H1 (cell line): ENCODE measurements at regions not wholly inside any gene's neighbourhood (a gene's known extent, or its start where the extent isn't known, plus 50 kb on each side); places are given as distances from the start of the nearest gene placed in this dataset.

Experiments
- CTCF ChIA-PET: fragments of 300-600 bp; sonication (Branson Sonifier 250); formaldehyde crosslinking; loops from one replicate; lab custom pipeline; 2021; ENCODE audit not compliant: partially characterized antibody; lab: Charles Lee
- POLR2A ChIA-PET: fragments of 300-600 bp; sonication (Branson Sonifier 250); formaldehyde crosslinking; loops from one replicate; lab custom pipeline; 2021; ENCODE audit warnings: inconsistent platforms; ENCODE audit not compliant: partially characterized antibody; lab: Charles Lee
- DNase-seq, 2 experiments: peaks; one replicate each; pipeline versions ENCODE4 v3.0.0 to v3.0.0-alpha.2; 2010 to 2022; ENCODE audit warnings: low spot score in 2 of 2, low read depth in 1 of 2, mixed read lengths in 1 of 2
- FAIRE-seq: peaks from 2 replicates; lab custom pipeline; 2011; peaks lifted over from hg19 to GRCh38; lab: Jason Lieb, UNC
- H2AFZ ChIP-seq: 2 replicates; pipeline ENCODE4 v1.8.1; 2012; ENCODE audit warnings: low read length, inconsistent platforms
- H2AK5ac ChIP-seq: 2 replicates; pipeline ENCODE4 v1.6.1; 2013; ENCODE audit warnings: low read depth, low read length
- H2BK120ac ChIP-seq: replicated peaks from 2 replicates; pipeline ENCODE3; 2013; ENCODE audit warnings: low read depth, low read length, inconsistent platforms
- H2BK12ac ChIP-seq: 2 replicates; pipeline ENCODE4 v1.6.1; 2013; ENCODE audit warnings: low read depth, low read length
- H2BK15ac ChIP-seq: 2 replicates; pipeline ENCODE4 v1.6.1; 2013; ENCODE audit warnings: low read length
- H2BK20ac ChIP-seq: 2 replicates; pipeline ENCODE4 v1.6.1; 2013; ENCODE audit warnings: low read length
- H2BK5ac ChIP-seq: 2 replicates; pipeline ENCODE4 v1.6.1; 2013; ENCODE audit warnings: low read depth, low read length
- H3K14ac ChIP-seq: 2 replicates; pipeline ENCODE4 v1.6.1; 2013; ENCODE audit warnings: inconsistent platforms; ENCODE audit not compliant: insufficient read length
- H3K18ac ChIP-seq: 2 replicates; pipeline ENCODE4 v1.6.1; 2013; ENCODE audit warnings: low read length; ENCODE audit errors: extremely low read depth
- H3K23ac ChIP-seq: 2 replicates; pipeline ENCODE4 v1.6.1; 2013; ENCODE audit warnings: inconsistent platforms; ENCODE audit not compliant: insufficient read length
- H3K23me2 ChIP-seq: 2 replicates; pipeline ENCODE4 v1.6.1; 2013; ENCODE audit warnings: low read depth, low read length
- H3K27ac ChIP-seq: 2 replicates; pipeline ENCODE4 v1.6.1; 2011; ENCODE audit warnings: low read depth, low read length, inconsistent platforms
- H3K27me3 ChIP-seq, 4 experiments: replicated peaks in 1 of 4; 1 replicate in 1 of 4; 2 replicates in 3 of 4; pipeline versions ENCODE4 v1.6.1 to v1.8.1; 2011 to 2013; ENCODE audit warnings: low read length in 3 of 4, mild to moderate bottlenecking in 3 of 4, inconsistent platforms in 2 of 4, mixed read lengths in 2 of 4, moderate library complexity in 1 of 4; ENCODE audit not compliant: control insufficient read depth in 3 of 4, insufficient read depth in 3 of 4; ENCODE audit errors: extremely low read depth in 1 of 4
- H3K36me3 ChIP-seq, 4 experiments: 2 replicates each; pipeline versions ENCODE4 v1.6.1 to v1.8.1; 2011 to 2013; ENCODE audit warnings: mild to moderate bottlenecking in 4 of 4, low read length in 3 of 4, moderate library complexity in 2 of 4, control low read depth in 1 of 4, inconsistent platforms in 1 of 4; ENCODE audit not compliant: insufficient read depth in 4 of 4, control insufficient read depth in 2 of 4
- H3K4ac ChIP-seq: replicated peaks from 2 replicates; pipeline ENCODE3; 2013; ENCODE audit warnings: low read length, low read depth, mixed read lengths, inconsistent platforms; ENCODE audit not compliant: insufficient read length
- H3K4me1 ChIP-seq, 4 experiments: replicated peaks in 1 of 4; 1 replicate in 1 of 4; 2 replicates in 3 of 4; pipeline versions ENCODE4 v1.6.1 to v1.8.1; 2011 to 2013; ENCODE audit warnings: low read length in 3 of 4, inconsistent platforms in 2 of 4, mixed read lengths in 1 of 4; ENCODE audit not compliant: insufficient read depth in 4 of 4, control insufficient read depth in 3 of 4
- H3K4me2 ChIP-seq, 2 experiments: 2 replicates each; pipeline versions ENCODE4 v1.6.1 to v1.8.1; 2011 to 2013; ENCODE audit warnings: low read depth in 2 of 2, low read length in 2 of 2, control low read depth in 1 of 2, inconsistent platforms in 1 of 2, mild to moderate bottlenecking in 1 of 2; ENCODE audit not compliant: insufficient read depth in 1 of 2
- H3K4me3 ChIP-seq, 4 experiments: fragments of 200-600, 300-600 bp in 1 of 4; sonication (generic), shearing (Covaris generic), sonication (Bioruptor Twin) in 1 of 4; 2 replicates each; pipeline versions ENCODE4 v1.5.1 to v1.8.1; 2011 to 2016; ENCODE audit warnings: low read length in 4 of 4, low read depth in 3 of 4, control low read depth in 2 of 4, inconsistent platforms in 2 of 4, mild to moderate bottlenecking in 2 of 4, mixed read lengths in 1 of 4, moderate library complexity in 1 of 4; ENCODE audit not compliant: insufficient read depth in 2 of 4; ENCODE audit errors: extremely low read depth in 1 of 4
- H3K56ac ChIP-seq: replicated peaks from 2 replicates; pipeline ENCODE3; 2013; ENCODE audit warnings: low read depth, mild to moderate bottlenecking, mixed read lengths, low read length, inconsistent platforms; ENCODE audit not compliant: insufficient read length
- H3K79me1 ChIP-seq: 2 replicates; pipeline ENCODE4 v1.6.1; 2013; ENCODE audit warnings: low read depth, low read length, control low read depth
- H3K79me2 ChIP-seq, 2 experiments: 2 replicates each; pipeline versions ENCODE4 v1.6.1 to v1.8.1; 2012 to 2013; ENCODE audit warnings: low read length in 2 of 2, mild to moderate bottlenecking in 2 of 2, inconsistent platforms in 1 of 2; ENCODE audit not compliant: insufficient read depth in 2 of 2, control insufficient read depth in 1 of 2
- H3K9ac ChIP-seq, 4 experiments: replicated peaks in 1 of 4; 1 replicate in 1 of 4; 2 replicates in 3 of 4; pipeline versions ENCODE4 v1.6.1 to v1.8.1; 2011 to 2013; ENCODE audit warnings: low read depth in 3 of 4, low read length in 3 of 4, control low read depth in 2 of 4, mild to moderate bottlenecking in 2 of 4, moderate library complexity in 2 of 4, inconsistent platforms in 1 of 4; ENCODE audit errors: extremely low read depth in 1 of 4
- H3K9me3 ChIP-seq, 2 experiments: 2 replicates each; pipeline versions ENCODE4 v1.6.1 to v1.8.1; 2012 to 2013; ENCODE audit warnings: mild to moderate bottlenecking in 2 of 2, moderate library complexity in 2 of 2, control low read depth in 1 of 2, inconsistent platforms in 1 of 2, low read depth in 1 of 2, low read length in 1 of 2, mixed read lengths in 1 of 2; ENCODE audit not compliant: insufficient read depth in 2 of 2
- H4K20me1 ChIP-seq, 2 experiments: replicated peaks in 1 of 2; 2 replicates each; pipeline versions ENCODE3 to v1.8.1; 2011 to 2013; ENCODE audit warnings: inconsistent platforms in 2 of 2, low read length in 2 of 2, mild to moderate bottlenecking in 1 of 2; ENCODE audit not compliant: insufficient read depth in 2 of 2, control insufficient read depth in 1 of 2
- H4K5ac ChIP-seq: 2 replicates; pipeline ENCODE4 v1.6.1; 2013; ENCODE audit warnings: low read length, low read depth, mixed read lengths, inconsistent platforms; ENCODE audit not compliant: insufficient read length
- H4K8ac ChIP-seq: 2 replicates; pipeline ENCODE4 v1.8.0; 2013; ENCODE audit warnings: mild to moderate bottlenecking, moderate library complexity, low read length, inconsistent platforms; ENCODE audit not compliant: insufficient read depth; ENCODE audit errors: extremely low read depth
- H4K91ac ChIP-seq: replicated peaks from 2 replicates; pipeline ENCODE3; 2013; ENCODE audit warnings: low read length, mixed read lengths, inconsistent platforms; ENCODE audit not compliant: insufficient read length
- CBX8 ChIP-seq: fragments of 300-800, 300-1000 bp; sonication (generic); IDR thresholded peaks from 2 replicates; pipeline ENCODE4 v1.7.1; 2016; ENCODE audit warnings: low read depth, low read length, borderline replicate concordance
- GABPA ChIP-seq: IDR thresholded peaks from 2 replicates; pipeline ENCODE4 v1.6.1; 2011; ENCODE audit warnings: mild to moderate bottlenecking, low read length, moderate library complexity, borderline replicate concordance; ENCODE audit not compliant: insufficient read depth
- WGBS, 2 experiments: shearing (Covaris generic) in 1 of 2; methylation state at CpG; one replicate each; pipeline versions ENCODE4 v1.1.6 to v1.1.7; 2013 to 2015; ENCODE audit warnings: low lambda C conversion rate in 2 of 2, mixed read lengths in 2 of 2, inconsistent platforms in 1 of 2, low coverage in 1 of 2, missing lambda C conversion rate in 1 of 2; ENCODE audit not compliant: insufficient replicate concordance in 2 of 2, insufficient coverage in 1 of 2, insufficient read length in 1 of 2; ENCODE audit errors: extremely low coverage in 1 of 2, missing lambda C conversion rate in 1 of 2; 5-methylcytosine and 5-hydroxymethylcytosine counted together

DNA sequence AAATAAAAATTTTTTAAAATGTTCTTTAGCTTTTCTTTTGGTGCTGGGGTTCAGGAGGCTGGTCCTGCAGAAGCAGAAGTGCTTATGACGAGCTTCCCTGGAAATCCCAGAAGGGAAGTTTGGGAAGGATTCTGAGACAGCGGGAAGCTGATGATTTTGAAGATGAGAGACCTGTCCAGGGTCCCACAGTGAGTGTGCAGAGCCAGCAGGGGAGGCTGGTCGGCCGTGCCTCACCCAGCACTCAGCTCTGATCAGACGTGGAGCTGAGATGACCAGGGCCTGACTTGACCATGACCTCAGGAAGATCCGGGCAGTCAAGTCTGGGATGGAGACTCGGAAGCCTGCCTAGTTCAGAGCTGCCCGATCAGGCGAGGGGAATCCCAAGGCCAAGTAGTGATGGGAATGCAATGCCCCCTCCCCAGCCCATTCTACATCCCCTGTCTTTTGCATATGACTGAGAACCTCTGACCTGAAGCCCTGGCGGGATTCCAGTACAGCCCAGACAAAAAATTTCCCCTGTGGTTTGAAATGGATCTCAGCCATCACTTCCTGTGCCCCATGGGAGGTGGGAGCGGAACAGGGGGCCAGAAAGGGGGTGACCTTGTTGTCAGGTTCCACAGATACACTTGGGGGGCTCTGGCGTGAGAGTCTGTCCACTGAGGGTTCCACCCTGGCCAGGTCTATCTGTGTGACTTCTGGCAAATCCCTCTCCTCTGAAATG, 96.8 kb upstream of the RUNX3 start:
- H2AK5ac ChIP-seq = no peak overlapping the region
- WGBS, 2 experiments = 61% methylated on average over 12 of the region's 12 CpGs; no CpG with 5 or more reads in 1 of the 2 experiments
- H3K56ac ChIP-seq = no peak overlapping the region
- H4K20me1 ChIP-seq = no peaks in the 10 kb centered on the region
- no peak overlapping the region for H2BK15ac ChIP-seq
- no peaks in the 10 kb centered on the region for H3K79me2 ChIP-seq
- 0 out of 2 replicates have a peak overlapping the region, but pooled peaks have one; percentile 9 for H2BK20ac ChIP-seq
- no peak for FAIRE-seq
- no peaks in the 10 kb centered on the region for H3K79me1 ChIP-seq
- H3K27me3 ChIP-seq = no peaks in the 10 kb centered on the region; a peak in 1 of 7 replicates
- H2BK12ac ChIP-seq = no peak overlapping the region
- no peak overlapping the region for H2BK5ac ChIP-seq
- H3K9me3 ChIP-seq = no peaks in the 10 kb centered on the region; a peak in 1 of 4 replicates
- ChIA-PET CTCF (interaction anchor here (0.7 to 4.1 kb wide), 11 partner anchors 10 to 93 kb away, joined by 3 to 43 read pairs (median 4); no protein-coding TSS in a partner anchor), POLR2A (no interaction called here)
- H3K23me2 ChIP-seq = peaks cover 1% of the 10 kb centered on the region; the same call in 1 of the 2 replicates
- H4K5ac ChIP-seq = no peak overlapping the region
- H4K91ac ChIP-seq = no peak overlapping the region
- no peak overlapping the region for H3K9ac ChIP-seq
- H4K8ac ChIP-seq = no peak overlapping the region
- H3K18ac ChIP-seq = 0 out of 2 replicates have a peak overlapping the region, but pooled peaks have one; percentile 48
- H3K4me2 ChIP-seq = peak overlapping the region in 1 of 2 experiments; percentile 41; a peak in 2 of 4 replicates
- H3K4ac ChIP-seq = no peak overlapping the region
- no peak for DNase-seq
- no peak overlapping the region for H2BK120ac ChIP-seq
- H3K23ac ChIP-seq = no peak overlapping the region
- H3K14ac ChIP-seq = no peak overlapping the region
- TF ChIP-seq GABPA (0 out of 2 replicates have a peak, but pooled peaks have one; percentile 26), CBX8 (no peak)
- no peaks in the 10 kb centered on the region for H3K36me3 ChIP-seq
- H3K27ac ChIP-seq = no peak overlapping the region
- no peak overlapping the region for H3K4me3 ChIP-seq
- no peak overlapping the region for H2AFZ ChIP-seq
- peaks cover 0 to 17% (median 11%) of the 10 kb centered on the region in 4 experiments; a peak in 6 of 7 replicates for H3K4me1 ChIP-seq
